CD4-positive, alpha-beta memory T cell (primary cell): ENCODE measurements at regions not wholly inside any gene's neighbourhood (a gene's known extent, or its start where the extent isn't known, plus 50 kb on each side); places are given as distances from the start of the nearest gene placed in this dataset.
"Not testable (repeated sequence)": the region's sequence is repeated elsewhere in the genome, so short reads cannot be mapped to it uniquely, and the experiment has no call there.

Experiments
- CTCF ChIA-PET: fragments of 350-600 bp; sonication (Branson Sonifier 250); formaldehyde crosslinking; loops from one replicate; lab custom pipeline; 2021; ENCODE audit warnings: inconsistent platforms; ENCODE audit not compliant: partially characterized antibody; lab: Charles Lee
- POLR2A ChIA-PET: fragments of 350-600 bp; sonication (Branson Sonifier 250); formaldehyde crosslinking; loops from one replicate; lab custom pipeline; 2021; ENCODE audit not compliant: partially characterized antibody; lab: Charles Lee
- DNase-seq, 5 donors: peaks; one replicate each; pipeline versions ENCODE4 v3.0.0 to v3.0.0-alpha.2; 2020 to 2022; ENCODE audit warnings: mixed read lengths in 1 of 5
- H3K27ac ChIP-seq: one replicate; pipeline ENCODE4 v1.7.0; 2013; ENCODE audit warnings: low read depth, low read length
- H3K27me3 ChIP-seq: 2 replicates; pipeline ENCODE4 v1.7.0; 2013; ENCODE audit warnings: mild to moderate bottlenecking, low read length, moderate library complexity; ENCODE audit not compliant: insufficient read depth
- H3K36me3 ChIP-seq: 2 replicates; pipeline ENCODE4 v1.7.0; 2013; ENCODE audit warnings: mild to moderate bottlenecking, low read length, moderate library complexity; ENCODE audit not compliant: insufficient read depth
- H3K4me1 ChIP-seq: 2 replicates; pipeline ENCODE4 v1.7.0; 2013; ENCODE audit warnings: mild to moderate bottlenecking, low read length, moderate library complexity; ENCODE audit not compliant: insufficient read depth
- H3K4me3 ChIP-seq, 2 donors: one replicate each; pipeline ENCODE4 v1.7.0; 2013; ENCODE audit warnings: low read length in 2 of 2, mild to moderate bottlenecking in 1 of 2
- H3K9me3 ChIP-seq, 2 donors: one replicate each; pipeline ENCODE4 v1.7.0; 2013; ENCODE audit warnings: low read length in 2 of 2, control low read depth in 1 of 2; ENCODE audit not compliant: control insufficient read depth in 1 of 2
- H3K27ac Mint-ChIP-seq, 7 donors: one replicate each; pipeline ENCODE4 v1.8.0; 2020 to 2021; ENCODE audit warnings: mixed read lengths in 7 of 7, mild to moderate bottlenecking in 6 of 7, inconsistent platforms in 3 of 7, moderate library complexity in 3 of 7
- H3K27me3 Mint-ChIP-seq, 2 donors: one replicate each; pipeline ENCODE4 v1.8.0; 2020 to 2021; ENCODE audit warnings: mixed read lengths in 2 of 2
- H3K36me3 Mint-ChIP-seq, 2 donors: one replicate each; pipeline ENCODE4 v1.8.0; 2020 to 2021; ENCODE audit warnings: mixed read lengths in 2 of 2, inconsistent platforms in 1 of 2, mild to moderate bottlenecking in 1 of 2
- H3K4me1 Mint-ChIP-seq, 4 donors: one replicate each; pipeline ENCODE4 v1.8.0; 2020 to 2021; ENCODE audit warnings: mixed read lengths in 4 of 4, mild to moderate bottlenecking in 1 of 4
- H3K4me3 Mint-ChIP-seq, 8 donors: one replicate each; pipeline ENCODE4 v1.8.0; 2020 to 2021; ENCODE audit warnings: mixed read lengths in 8 of 8, mild to moderate bottlenecking in 7 of 8, moderate library complexity in 6 of 8, inconsistent platforms in 3 of 8
- H3K9me3 Mint-ChIP-seq, 8 donors: one replicate each; pipeline ENCODE4 v1.8.0; 2020 to 2021; ENCODE audit warnings: mixed read lengths in 8 of 8, mild to moderate bottlenecking in 5 of 8, inconsistent platforms in 3 of 8, moderate library complexity in 1 of 8
- intact Hi-C: fragments of 100-400 bp; cut with micrococcal nuclease; formaldehyde crosslinking; loops from one replicate; pipeline ENCODE4 v1.15.1; 2023

- no peak overlapping the region for H3K27ac Mint-ChIP-seq
- no peak overlapping the region for H3K4me3 Mint-ChIP-seq
- Histone ChIP-seq H3K9me3 (no peaks in the 10 kb centered on the region), H3K4me3 (no peak overlapping the region), H3K27ac (no peak overlapping the region), H3K36me3 (no peaks in the 10 kb centered on the region), H3K27me3 (no peaks in the 10 kb centered on the region), H3K4me1 (no peaks in the 10 kb centered on the region)
- no peaks in the 10 kb centered on the region for H3K27me3 Mint-ChIP-seq
- ChIA-PET CTCF (no interaction called here), POLR2A (no interaction called here)
- H3K36me3 Mint-ChIP-seq = no peaks in the 10 kb centered on the region
- intact Hi-C loops = no loop called here
- H3K9me3 Mint-ChIP-seq = peaks cover 2 to 26% (median 13%) of the 10 kb centered on the region in 8 donors
- DNase-seq = no peak
- H3K4me1 Mint-ChIP-seq = no peaks in the 10 kb centered on the region
These were observed 462.1 kb downstream of the TMEM38B start for GRCh38 chr9:106156465-106156864.

- intact Hi-C loops = no loop called here
- no peaks in the 10 kb centered on the region for H3K4me1 ChIP-seq
- ChIA-PET POLR2A (no interaction called here), CTCF (no interaction called here)
- no peak for DNase-seq
- no peak overlapping the region for H3K27ac ChIP-seq
- Mint-ChIP-seq H3K9me3 (peaks cover 0 to 20% (median 11%) of the 10 kb centered on the region in 8 donors), H3K27me3 (no peaks in the 10 kb centered on the region), H3K27ac (no peak overlapping the region), H3K36me3 (no peaks in the 10 kb centered on the region), H3K4me1 (no peaks in the 10 kb centered on the region), H3K4me3 (no peak overlapping the region)
- no peaks in the 10 kb centered on the region for H3K9me3 ChIP-seq
- H3K4me3 ChIP-seq = no peak overlapping the region
- H3K36me3 ChIP-seq = no peaks in the 10 kb centered on the region
- H3K27me3 ChIP-seq = no peaks in the 10 kb centered on the region
These were observed 477.9 kb downstream of the TMEM38B start for GRCh38 chr9:106172265-106172664.

- CTCF ChIA-PET = no interaction called here
- no peaks in the 10 kb centered on the region for H3K36me3 Mint-ChIP-seq
- no peaks in the 10 kb centered on the region for H3K27me3 Mint-ChIP-seq
- Histone ChIP-seq H3K4me1 (no peaks in the 10 kb centered on the region), H3K4me3 (no peak overlapping the region), H3K27me3 (no peaks in the 10 kb centered on the region), H3K36me3 (no peaks in the 10 kb centered on the region), H3K9me3 (no peaks in the 10 kb centered on the region), H3K27ac (no peak overlapping the region)
- H3K4me1 Mint-ChIP-seq = no peaks in the 10 kb centered on the region
- peaks cover 2 to 20% (median 8%) of the 10 kb centered on the region in 8 donors for H3K9me3 Mint-ChIP-seq
- no peak overlapping the region for H3K4me3 Mint-ChIP-seq
- no peak overlapping the region for H3K27ac Mint-ChIP-seq
- DNase-seq = no peak
- POLR2A ChIA-PET = no interaction called here
- intact Hi-C loops = no loop called here
These were observed 480.0 kb downstream of the TMEM38B start for GRCh38 chr9:106174346-106174745.

GRCh38 chr9:106177216-106177615 is 482.9 kb downstream of the TMEM38B start:
- Histone ChIP-seq H3K4me3 (no peak overlapping the region), H3K27ac (no peak overlapping the region), H3K9me3 (no peaks in the 10 kb centered on the region), H3K36me3 (no peaks in the 10 kb centered on the region), H3K27me3 (no peaks in the 10 kb centered on the region), H3K4me1 (no peaks in the 10 kb centered on the region)
- intact Hi-C loops = no loop called here
- Mint-ChIP-seq H3K9me3 (peaks cover 0 to 12% (median 3%) of the 10 kb centered on the region in 8 donors), H3K27ac (no peak overlapping the region), H3K4me3 (no peak overlapping the region), H3K27me3 (no peaks in the 10 kb centered on the region), H3K4me1 (no peaks in the 10 kb centered on the region), H3K36me3 (no peaks in the 10 kb centered on the region)
- CTCF ChIA-PET = no interaction called here
- POLR2A ChIA-PET = no interaction called here
- DNase-seq = no peak

GRCh38 chr9:106179191-106179590 is 484.9 kb downstream of the TMEM38B start:
- H3K9me3 Mint-ChIP-seq = peaks cover 0 to 9% (median 3%) of the 10 kb centered on the region in 8 donors
- no peaks in the 10 kb centered on the region for H3K27me3 Mint-ChIP-seq
- POLR2A ChIA-PET = no interaction called here
- H3K27ac Mint-ChIP-seq = no peak overlapping the region
- no peaks in the 10 kb centered on the region for H3K36me3 ChIP-seq
- H3K4me3 ChIP-seq = no peak overlapping the region
- CTCF ChIA-PET = no interaction called here
- H3K9me3 ChIP-seq = no peaks in the 10 kb centered on the region
- intact Hi-C loops = no loop called here
- H3K36me3 Mint-ChIP-seq = no peaks in the 10 kb centered on the region
- H3K4me1 Mint-ChIP-seq = no peaks in the 10 kb centered on the region
- no peak overlapping the region for H3K27ac ChIP-seq
- no peak overlapping the region for H3K4me3 Mint-ChIP-seq
- no peaks in the 10 kb centered on the region for H3K27me3 ChIP-seq
- DNase-seq = no peak
- H3K4me1 ChIP-seq = no peaks in the 10 kb centered on the region

GRCh38 chr9:106203815-106204516 is 509.6 kb downstream of the TMEM38B start:
- H3K36me3 Mint-ChIP-seq, H3K36me3 ChIP-seq, H3K27me3 Mint-ChIP-seq, H3K27ac ChIP-seq, H3K4me3 Mint-ChIP-seq, POLR2A ChIA-PET, H3K4me3 ChIP-seq, CTCF ChIA-PET, H3K27ac Mint-ChIP-seq, H3K4me1 Mint-ChIP-seq, H3K9me3 ChIP-seq, DNase-seq, intact Hi-C loops, H3K27me3 ChIP-seq, H3K4me1 ChIP-seq: not testable (repeated sequence)
- peaks cover 2 to 60% (median 43%) of the 10 kb centered on the region in 8 donors for H3K9me3 Mint-ChIP-seq

- no peak overlapping the region for H3K27ac Mint-ChIP-seq
- POLR2A ChIA-PET = no interaction called here
- no peak for DNase-seq
- CTCF ChIA-PET = no interaction called here
- Histone ChIP-seq H3K9me3 (peaks cover 0 to 3% of the 10 kb centered on the region in 2 donors), H3K4me1 (no peaks in the 10 kb centered on the region), H3K36me3 (no peaks in the 10 kb centered on the region), H3K4me3 (no peak overlapping the region), H3K27ac (no peak overlapping the region), H3K27me3 (no peaks in the 10 kb centered on the region)
- no peaks in the 10 kb centered on the region for H3K36me3 Mint-ChIP-seq
- H3K27me3 Mint-ChIP-seq = no peaks in the 10 kb centered on the region
- H3K4me3 Mint-ChIP-seq = no peak overlapping the region
- intact Hi-C loops = no loop called here
- H3K9me3 Mint-ChIP-seq = peaks cover 2 to 34% (median 23%) of the 10 kb centered on the region in 8 donors
- no peaks in the 10 kb centered on the region for H3K4me1 Mint-ChIP-seq
These were observed 513.0 kb downstream of the TMEM38B start for GRCh38 chr9:106207298-106207697.
